OCI-LY7 (cell line): ENCODE measurements at regions not wholly inside any gene's neighbourhood (a gene's known extent, or its start where the extent isn't known, plus 50 kb on each side); places are given as distances from the start of the nearest gene placed in this dataset.

Source experiments
- EZH2phosphoT487 ChIP-seq: fragments of 200-600 bp; sonication (generic); IDR thresholded peaks from 2 replicates; pipeline ENCODE4 v1.6.1; 2018; ENCODE audit warnings: low read depth, borderline replicate concordance, mild to moderate bottlenecking, mixed run types, antibody characterized with exemption, low read length, moderate library complexity, mixed read lengths
- TF ChIP-seq, protein P1 (sequence below): fragments of 200-600 bp; sonication (generic); conservative IDR thresholded peaks from 2 replicates; pipeline ENCODE4 v1.5.1; 2014; ENCODE audit warnings: mild to moderate bottlenecking, antibody characterized with exemption, low read length, moderate library complexity, mixed read lengths

DNA sequence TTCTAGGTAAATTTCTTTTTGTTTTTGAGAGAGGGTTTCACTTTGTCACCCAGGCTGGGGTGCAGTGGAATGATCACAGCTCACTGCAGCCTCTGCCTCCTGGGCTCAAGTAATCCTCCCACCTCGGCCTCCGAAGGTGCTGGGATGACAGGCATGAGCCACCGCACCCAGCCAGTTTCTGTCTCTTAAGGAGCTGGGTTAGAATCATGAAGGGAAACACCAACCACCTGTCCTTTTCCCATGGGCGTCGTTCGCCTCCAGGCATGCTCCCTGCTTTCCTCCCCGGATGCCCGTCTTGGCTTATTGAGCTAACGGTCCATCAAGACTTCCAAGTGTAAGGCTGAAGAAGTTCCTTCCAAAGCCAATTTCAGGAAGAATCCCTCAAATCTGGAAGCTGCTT lies 85.9 kb downstream of the SOX1 start:
- TF ChIP-seq, protein P1, sequence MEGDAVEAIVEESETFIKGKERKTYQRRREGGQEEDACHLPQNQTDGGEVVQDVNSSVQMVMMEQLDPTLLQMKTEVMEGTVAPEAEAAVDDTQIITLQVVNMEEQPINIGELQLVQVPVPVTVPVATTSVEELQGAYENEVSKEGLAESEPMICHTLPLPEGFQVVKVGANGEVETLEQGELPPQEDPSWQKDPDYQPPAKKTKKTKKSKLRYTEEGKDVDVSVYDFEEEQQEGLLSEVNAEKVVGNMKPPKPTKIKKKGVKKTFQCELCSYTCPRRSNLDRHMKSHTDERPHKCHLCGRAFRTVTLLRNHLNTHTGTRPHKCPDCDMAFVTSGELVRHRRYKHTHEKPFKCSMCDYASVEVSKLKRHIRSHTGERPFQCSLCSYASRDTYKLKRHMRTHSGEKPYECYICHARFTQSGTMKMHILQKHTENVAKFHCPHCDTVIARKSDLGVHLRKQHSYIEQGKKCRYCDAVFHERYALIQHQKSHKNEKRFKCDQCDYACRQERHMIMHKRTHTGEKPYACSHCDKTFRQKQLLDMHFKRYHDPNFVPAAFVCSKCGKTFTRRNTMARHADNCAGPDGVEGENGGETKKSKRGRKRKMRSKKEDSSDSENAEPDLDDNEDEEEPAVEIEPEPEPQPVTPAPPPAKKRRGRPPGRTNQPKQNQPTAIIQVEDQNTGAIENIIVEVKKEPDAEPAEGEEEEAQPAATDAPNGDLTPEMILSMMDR: no peak
- no peak for TF ChIP-seq EZH2phosphoT487
